Keratinocyte (primary cell): ENCODE measurements at regions not wholly inside any gene's neighbourhood (a gene's known extent, or its start where the extent isn't known, plus 50 kb on each side); places are given as distances from the start of the nearest gene placed in this dataset.

Experiments used
- DNase-seq: peaks from one replicate; pipeline ENCODE4 v3.0.0-alpha.2; 2011; ENCODE audit warnings: low read depth, missing footprints, low spot score
- FAIRE-seq: peaks from 2 replicates; lab custom pipeline; 2011; peaks lifted over from hg19 to GRCh38; lab: Jason Lieb, UNC
- H2AFZ ChIP-seq: 2 replicates; pipeline ENCODE4 v1.6.0; 2012; ENCODE audit warnings: low read length, control low read depth, inconsistent platforms; ENCODE audit not compliant: control insufficient read depth
- H3K27ac ChIP-seq: 2 replicates; pipeline ENCODE4 v1.5.1; 2011; ENCODE audit warnings: low read length; ENCODE audit not compliant: control insufficient read depth, insufficient read depth
- H3K27me3 ChIP-seq: 3 replicates; pipeline ENCODE4 v1.6.0; 2011; ENCODE audit warnings: low read length; ENCODE audit not compliant: control insufficient read depth, insufficient read depth; ENCODE audit errors: extremely low read depth
- H3K36me3 ChIP-seq, 2 experiments: 2 replicates in 1 of 2; 3 replicates in 1 of 2; pipeline ENCODE4 v1.5.1; 2011; ENCODE audit warnings: low read length in 2 of 2, mild to moderate bottlenecking in 1 of 2; ENCODE audit not compliant: control insufficient read depth in 2 of 2, insufficient read depth in 2 of 2; ENCODE audit errors: extremely low read depth in 1 of 2
- H3K4me1 ChIP-seq: 3 replicates; pipeline ENCODE4 v1.5.1; 2011; ENCODE audit warnings: low read length; ENCODE audit not compliant: control insufficient read depth, insufficient read depth; ENCODE audit errors: extremely low read depth
- H3K4me2 ChIP-seq: 3 replicates; pipeline ENCODE4 v1.6.0; 2011; ENCODE audit warnings: low read depth, low read length; ENCODE audit not compliant: control insufficient read depth, insufficient read depth; ENCODE audit errors: extremely low read depth
- H3K4me3 ChIP-seq, 3 experiments: fragments of 200-600 bp in 1 of 3; sonication (generic) in 1 of 3; 2 replicates in 2 of 3; 3 replicates in 1 of 3; pipeline ENCODE4 v1.5.1; 2011 to 2016; ENCODE audit warnings: low read length in 3 of 3, mild to moderate bottlenecking in 3 of 3, control low read depth in 2 of 3, inconsistent platforms in 1 of 3, low read depth in 1 of 3, mixed read lengths in 1 of 3, mixed run types in 1 of 3, moderate library complexity in 1 of 3; ENCODE audit not compliant: control insufficient read depth in 2 of 3, insufficient read depth in 2 of 3; ENCODE audit errors: extremely low read depth in 1 of 3
- H3K79me2 ChIP-seq: 2 replicates; pipeline ENCODE4 v1.6.0; 2012; ENCODE audit warnings: low read length; ENCODE audit not compliant: control insufficient read depth, insufficient read depth
- H3K9ac ChIP-seq: 3 replicates; pipeline ENCODE4 v1.6.0; 2011; ENCODE audit warnings: low read length; ENCODE audit not compliant: control insufficient read depth, insufficient read depth; ENCODE audit errors: extremely low read depth
- H3K9me1 ChIP-seq: 3 replicates; pipeline ENCODE4 v1.6.0; 2011; ENCODE audit warnings: low read length; ENCODE audit not compliant: control insufficient read depth, insufficient read depth; ENCODE audit errors: extremely low read depth
- H3K9me3 ChIP-seq: 2 replicates; pipeline ENCODE4 v1.5.1; 2012; ENCODE audit warnings: low read depth, low read length; ENCODE audit not compliant: control insufficient read depth
- H4K20me1 ChIP-seq: 3 replicates; pipeline ENCODE4 v1.6.0; 2011; ENCODE audit warnings: low read length; ENCODE audit not compliant: control insufficient read depth, insufficient read depth; ENCODE audit errors: extremely low read depth
- CTCF ChIP-seq, 3 experiments: IDR thresholded peaks in 1 of 3; conservative IDR thresholded peaks in 1 of 3; optimal IDR thresholded peaks in 1 of 3; 2 replicates in 2 of 3; 3 replicates in 1 of 3; pipeline versions ENCODE3 to v1.5.1; 2011; ENCODE audit warnings: low read length in 3 of 3, mild to moderate bottlenecking in 3 of 3, moderate library complexity in 2 of 3, control low read depth in 1 of 3, inconsistent platforms in 1 of 3; ENCODE audit not compliant: insufficient read depth in 2 of 3; ENCODE audit errors: extremely low read depth in 1 of 3
- EZH2 ChIP-seq: IDR thresholded peaks from one replicate; pipeline ENCODE4 v1.6.1; 2012; ENCODE audit warnings: inconsistent platforms, mild to moderate bottlenecking, low read length, moderate library complexity
- dilution Hi-C: fragments of 300-500 bp; cut with MboI; formaldehyde crosslinking; loops from one replicate; pipeline ENCODE4 v1.7.0; 2020; ENCODE audit warnings: low sequenced_read_pairs; ENCODE audit not compliant: extremely low pct_ligation_motif_present

GRCh38 chr7:69534461-69535041, 63.7 kb upstream of the AUTS2 start:
- dilution Hi-C loops: no loop called here
- H3K9me3 ChIP-seq: no peaks in the 10 kb centered on the region
- no peaks in the 10 kb centered on the region for H4K20me1 ChIP-seq
- no peak for TF ChIP-seq CTCF (optimal IDR thresholded peaks at IDR 0.05 in 1 of 3, IDR thresholded peaks at IDR 0.05 in 1 of 3, conservative IDR thresholded peaks at IDR 0.05 in 1 of 3; ENCODE audit: extremely low read depth in 1 of 3, insufficient read depth in 2 of 3, low read length in 3 of 3)
- H3K4me3 ChIP-seq: no peak overlapping the region
- H3K27ac ChIP-seq: no peak overlapping the region
- H3K27me3 ChIP-seq: no peaks in the 10 kb centered on the region
- FAIRE-seq (no peak), DNase-seq (no peak)
- H3K9ac ChIP-seq: no peak overlapping the region
- H3K9me1 ChIP-seq: no peaks in the 10 kb centered on the region
- H3K4me1 ChIP-seq: no peaks in the 10 kb centered on the region
- no peaks in the 10 kb centered on the region for H3K79me2 ChIP-seq
- no peak overlapping the region for H3K4me2 ChIP-seq
- no peak overlapping the region for H2AFZ ChIP-seq
- no peaks in the 10 kb centered on the region for H3K36me3 ChIP-seq

- FAIRE-seq (no peak), DNase-seq (no peak)
- no peaks in the 10 kb centered on the region for H3K36me3 ChIP-seq
- dilution Hi-C loops: no loop called here
- H3K9me3 ChIP-seq: no peaks in the 10 kb centered on the region
- H3K27ac ChIP-seq: no peak overlapping the region
- H3K4me3 ChIP-seq: no peak overlapping the region
- H4K20me1 ChIP-seq: no peaks in the 10 kb centered on the region
- no peaks in the 10 kb centered on the region for H3K27me3 ChIP-seq
- H3K4me2 ChIP-seq: no peak overlapping the region
- no peaks in the 10 kb centered on the region for H3K79me2 ChIP-seq
- no peaks in the 10 kb centered on the region for H3K4me1 ChIP-seq
- H3K9me1 ChIP-seq: no peaks in the 10 kb centered on the region
- H3K9ac ChIP-seq: no peak overlapping the region
- TF ChIP-seq CTCF (optimal IDR thresholded peaks at IDR 0.05 in 1 of 3, IDR thresholded peaks at IDR 0.05 in 1 of 3, conservative IDR thresholded peaks at IDR 0.05 in 1 of 3; ENCODE audit: extremely low read depth in 1 of 3, insufficient read depth in 2 of 3, low read length in 3 of 3) (no peak), EZH2 (no peak)
- H2AFZ ChIP-seq: no peak overlapping the region
These were observed 60.6 kb upstream of the AUTS2 start for GRCh38 chr7:69537691-69538090.
